ENCODE measurements at regions not wholly inside any gene's neighbourhood (a gene's known extent, or its start where the extent isn't known, plus 50 kb on each side); places are given as distances from the start of the nearest gene placed in this dataset.

DNA sequence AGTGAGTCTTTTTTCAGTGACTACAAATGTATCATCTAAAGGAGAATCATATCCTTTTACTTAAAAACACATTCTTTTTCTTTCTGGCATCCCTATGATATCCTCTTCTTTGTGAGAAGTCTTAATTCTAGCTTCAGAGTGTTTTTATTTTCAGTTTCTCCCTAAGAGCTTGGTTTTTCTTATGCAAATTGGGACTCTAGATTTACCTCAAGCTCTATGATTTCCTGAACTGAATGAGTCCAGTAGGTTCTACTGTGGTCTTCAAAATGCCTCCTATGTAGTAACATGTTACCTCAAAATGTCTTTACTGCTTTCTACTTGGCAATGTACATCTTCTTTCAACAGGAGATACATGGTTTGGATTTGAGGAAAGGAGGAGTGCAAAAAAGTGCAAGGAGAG is 148.2 kb upstream of the C21orf91 start:
- TF ChIP-seq, protein P1, sequence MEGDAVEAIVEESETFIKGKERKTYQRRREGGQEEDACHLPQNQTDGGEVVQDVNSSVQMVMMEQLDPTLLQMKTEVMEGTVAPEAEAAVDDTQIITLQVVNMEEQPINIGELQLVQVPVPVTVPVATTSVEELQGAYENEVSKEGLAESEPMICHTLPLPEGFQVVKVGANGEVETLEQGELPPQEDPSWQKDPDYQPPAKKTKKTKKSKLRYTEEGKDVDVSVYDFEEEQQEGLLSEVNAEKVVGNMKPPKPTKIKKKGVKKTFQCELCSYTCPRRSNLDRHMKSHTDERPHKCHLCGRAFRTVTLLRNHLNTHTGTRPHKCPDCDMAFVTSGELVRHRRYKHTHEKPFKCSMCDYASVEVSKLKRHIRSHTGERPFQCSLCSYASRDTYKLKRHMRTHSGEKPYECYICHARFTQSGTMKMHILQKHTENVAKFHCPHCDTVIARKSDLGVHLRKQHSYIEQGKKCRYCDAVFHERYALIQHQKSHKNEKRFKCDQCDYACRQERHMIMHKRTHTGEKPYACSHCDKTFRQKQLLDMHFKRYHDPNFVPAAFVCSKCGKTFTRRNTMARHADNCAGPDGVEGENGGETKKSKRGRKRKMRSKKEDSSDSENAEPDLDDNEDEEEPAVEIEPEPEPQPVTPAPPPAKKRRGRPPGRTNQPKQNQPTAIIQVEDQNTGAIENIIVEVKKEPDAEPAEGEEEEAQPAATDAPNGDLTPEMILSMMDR (IDR thresholded peaks at IDR 0.05), result no peak
- TF ChIP-seq POLR2A (IDR thresholded peaks at IDR 0.05), result no peak
